ENCODE measurements at regions not wholly inside any gene's neighbourhood (a gene's known extent, or its start where the extent isn't known, plus 50 kb on each side); places are given as distances from the start of the nearest gene placed in this dataset.

- no peak overlapping the region for H3K4me3 ChIP-seq
- H3K27me3 ChIP-seq = no peaks in the 10 kb centered on the region
- no peaks in the 10 kb centered on the region for H3K4me1 ChIP-seq (replicated peaks in 1 of 2)
- no peaks in the 10 kb centered on the region for H3K9me3 ChIP-seq (replicated peaks in 1 of 3)
- intact Hi-C loops (cut with DNase I) = no loop called here
- 9 to 37% (median 26%) methylated on average over 1 of the region's 1 CpG for WGBS, 4 donors
- TF ChIP-seq CTCF (IDR thresholded peaks at IDR 0.05) (no peak), POLR2A (IDR thresholded peaks at IDR 0.05) (no peak)
- H3K27ac ChIP-seq = no peak overlapping the region
- no peaks in the 10 kb centered on the region for H3K36me3 ChIP-seq (replicated peaks in 1 of 2)
- DNase-seq = peak in 3 of 7 donors; percentile 14 to 25 (median 21)
These were observed 155.1 kb downstream of the LSM5 start for GRCh38 chr7:32335107-32335506.

- WGBS, 4 donors = 66 to 75% (median 74%) methylated on average over 5 of the region's 5 CpGs
- peak in 2 of 7 donors; percentile 23 to 57 for DNase-seq
- Histone ChIP-seq H3K4me1 (replicated peaks in 1 of 2) (no peaks in the 10 kb centered on the region), H3K9me3 (replicated peaks in 1 of 3) (no peaks in the 10 kb centered on the region), H3K36me3 (replicated peaks in 1 of 2) (no peaks in the 10 kb centered on the region), H3K27ac (peak overlapping the region in 1 of 5 donors; percentile 7), H3K4me3 (no peak overlapping the region), H3K27me3 (no peaks in the 10 kb centered on the region)
- no peak for TF ChIP-seq POLR2A (IDR thresholded peaks at IDR 0.05)
- TF ChIP-seq CTCF (IDR thresholded peaks at IDR 0.05) = no peak
- intact Hi-C loops (cut with DNase I) = no loop called here
These were observed 159.6 kb downstream of the LSM5 start for GRCh38 chr7:32330602-32331001.

GRCh38 chr7:32326078-32326477 lies 164.1 kb downstream of the LSM5 start:
- H3K4me3 ChIP-seq = no peak overlapping the region
- intact Hi-C loops (cut with DNase I) = no loop called here
- no peaks in the 10 kb centered on the region for H3K27me3 ChIP-seq
- H3K27ac ChIP-seq = no peak overlapping the region
- no peak for TF ChIP-seq POLR2A (IDR thresholded peaks at IDR 0.05)
- TF ChIP-seq CTCF (IDR thresholded peaks at IDR 0.05) = no peak
- 34 to 56% (median 37%) methylated on average over 1 of the region's 1 CpG for WGBS, 4 donors
- H3K4me1 ChIP-seq (replicated peaks in 1 of 2) = no peaks in the 10 kb centered on the region
- no peak for DNase-seq
- no peaks in the 10 kb centered on the region for H3K36me3 ChIP-seq (replicated peaks in 1 of 2)
- H3K9me3 ChIP-seq (replicated peaks in 1 of 3) = no peaks in the 10 kb centered on the region

- no peaks in the 10 kb centered on the region for H3K36me3 ChIP-seq (replicated peaks in 1 of 2)
- no peak for DNase-seq
- TF ChIP-seq CTCF (IDR thresholded peaks at IDR 0.05) (no peak), POLR2A (IDR thresholded peaks at IDR 0.05) (no peak)
- H3K27ac ChIP-seq = no peak overlapping the region
- H3K4me1 ChIP-seq (replicated peaks in 1 of 2) = no peaks in the 10 kb centered on the region
- H3K4me3 ChIP-seq = no peak overlapping the region
- H3K9me3 ChIP-seq (replicated peaks in 1 of 3) = no peaks in the 10 kb centered on the region
- WGBS, 4 donors = 72 to 83% (median 79%) methylated on average over 3 of the region's 3 CpGs
- H3K27me3 ChIP-seq = no peaks in the 10 kb centered on the region
- intact Hi-C loops (cut with DNase I) = no loop called here
These were observed 166.5 kb downstream of the LSM5 start for GRCh38 chr7:32323712-32324111.
